ENCODE measurements at regions not wholly inside any gene's neighbourhood (a gene's known extent, or its start where the extent isn't known, plus 50 kb on each side); places are given as distances from the start of the nearest gene placed in this dataset.

DNA sequence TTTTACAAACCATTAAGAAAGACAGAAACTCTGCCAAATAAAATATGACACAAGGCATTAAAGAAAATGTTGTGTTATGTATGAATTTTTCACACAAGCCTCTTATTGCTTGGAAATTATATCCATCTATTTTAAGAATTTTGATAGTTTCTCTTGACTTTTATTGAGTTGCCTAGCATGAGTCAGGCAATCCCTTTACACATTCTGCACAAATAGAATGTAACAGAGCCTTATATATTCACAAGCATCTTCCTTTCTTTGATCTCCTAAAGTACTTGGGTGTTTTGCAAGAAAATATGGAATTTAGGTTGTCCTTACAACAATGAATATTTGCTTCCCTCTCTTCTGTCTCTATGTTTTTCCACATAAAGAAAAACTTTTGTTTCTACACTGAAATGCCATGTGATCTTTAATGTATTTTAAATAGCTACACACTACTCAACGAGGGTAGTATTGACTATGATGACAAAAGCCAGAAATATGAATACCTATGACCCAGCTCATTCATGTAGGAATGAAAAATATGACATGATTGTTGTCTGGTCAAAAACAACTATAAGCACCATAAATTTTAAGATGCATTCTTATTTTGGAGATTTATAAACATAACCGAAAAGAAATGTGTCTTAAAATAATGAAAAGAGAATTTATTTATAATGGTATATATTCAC is 398.8 kb downstream of the GUCY1A2 start:
- DNase-seq = no peak
- Histone ChIP-seq H3K4me3 (replicated peaks in 1 of 3; ENCODE audit: low read depth in 2 of 3, low read length in 3 of 3) (no peak overlapping the region), H3K79me2 (ENCODE audit: insufficient read depth, low read length) (no peaks in the 10 kb centered on the region), H3K36me3 (replicated peaks in 1 of 2; ENCODE audit: control insufficient read depth in 1 of 2, insufficient read depth in 2 of 2, low read length in 2 of 2) (no peaks in the 10 kb centered on the region), H3K4me1 (ENCODE audit: control insufficient read depth in 1 of 2, insufficient read depth in 2 of 2, low read length in 2 of 2) (no peaks in the 10 kb centered on the region), H3K27ac (ENCODE audit: low read depth in 1 of 2, low read length in 2 of 2) (no peak overlapping the region), H4K20me1 (ENCODE audit: insufficient read depth, low read length) (no peaks in the 10 kb centered on the region), H3K9ac (ENCODE audit: insufficient read depth, low read length, poor library complexity, severe bottlenecking) (no peak overlapping the region), H2AFZ (ENCODE audit: insufficient read depth, low read depth, low read length, poor library complexity, severe bottlenecking) (no peak overlapping the region), H3K9me3 (replicated peaks in 1 of 2; ENCODE audit: control insufficient read depth in 1 of 2, insufficient read depth in 1 of 2, low read length in 2 of 2) (peaks cover 5 to 15% of the 10 kb centered on the region in 2 donors), H3K4me2 (replicated peaks; ENCODE audit: extremely low read depth, low read length, poor library complexity, severe bottlenecking) (no peak overlapping the region), H3K27me3 (ENCODE audit: control insufficient read depth in 2 of 2, insufficient read depth in 2 of 2, low read length in 2 of 2) (no peaks in the 10 kb centered on the region)
- no CpG with 5 or more reads among the region's 2 CpGs for whole genome bisulfite sequencing (ENCODE audit: insufficient coverage)
- Mint-ChIP-seq H3K27ac (no peak overlapping the region), H3K27me3 (ENCODE audit: low read depth in 3 of 3) (no peaks in the 10 kb centered on the region), H3K9me3 (peaks cover 0 to 6% (median 0%) of the 10 kb centered on the region in 7 donors), H3K4me1 (no peaks in the 10 kb centered on the region), H3K36me3 (no peaks in the 10 kb centered on the region), H3K4me3 (no peak overlapping the region)
- intact Hi-C loops (cut with micrococcal nuclease) = no loop called here
- TF ChIP-seq CTCF (IDR thresholded peaks at IDR 0.05) = no peak

DNA sequence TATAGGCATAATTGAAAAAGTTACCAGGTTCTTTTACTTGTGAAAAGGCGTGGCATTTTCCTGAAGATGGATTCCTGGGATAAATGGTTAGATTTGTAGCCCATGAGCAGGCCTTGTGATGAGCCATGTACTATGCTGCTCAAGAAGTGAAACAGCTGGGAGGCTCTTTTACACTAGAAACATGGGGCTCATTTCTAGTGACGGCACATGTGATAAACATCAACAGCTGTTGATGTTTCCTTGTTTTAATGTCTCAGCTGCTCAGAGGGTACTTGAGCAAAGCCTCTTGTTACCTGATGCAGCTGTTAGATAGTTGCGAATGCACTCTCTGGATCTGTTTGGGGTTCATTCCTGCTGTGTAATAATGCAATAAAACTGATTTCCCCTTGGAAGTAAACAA is 396.8 kb downstream of the GUCY1A2 start:
- Histone ChIP-seq H3K9ac (ENCODE audit: insufficient read depth, low read length, poor library complexity, severe bottlenecking) (no peak overlapping the region), H3K27me3 (ENCODE audit: control insufficient read depth in 2 of 2, insufficient read depth in 2 of 2, low read length in 2 of 2) (no peaks in the 10 kb centered on the region)
- peaks cover 0 to 1% (median 0%) of the 10 kb centered on the region in 3 donors for H3K27me3 Mint-ChIP-seq (ENCODE audit: low read depth in 3 of 3)

More for the DNA sequence above, 396.8 kb downstream of the GUCY1A2 start:
- no peaks in the 10 kb centered on the region for H3K36me3 Mint-ChIP-seq
- no peak overlapping the region for H3K4me3 Mint-ChIP-seq
- H4K20me1 ChIP-seq (ENCODE audit: insufficient read depth, low read length) = no peaks in the 10 kb centered on the region
- intact Hi-C loops (cut with micrococcal nuclease) = no loop called here
- no peaks in the 10 kb centered on the region for H3K4me1 Mint-ChIP-seq
- peaks cover 0 to 6% (median 3%) of the 10 kb centered on the region in 7 donors for H3K9me3 Mint-ChIP-seq
- H3K4me3 ChIP-seq (replicated peaks in 1 of 3; ENCODE audit: low read depth in 2 of 3, low read length in 3 of 3) = no peak overlapping the region
- no peak overlapping the region for H2AFZ ChIP-seq (ENCODE audit: insufficient read depth, low read depth, low read length, poor library complexity, severe bottlenecking)
- no peaks in the 10 kb centered on the region for H3K4me1 ChIP-seq (ENCODE audit: control insufficient read depth in 1 of 2, insufficient read depth in 2 of 2, low read length in 2 of 2)
- TF ChIP-seq CTCF (IDR thresholded peaks at IDR 0.05) = no peak
- H3K79me2 ChIP-seq (ENCODE audit: insufficient read depth, low read length) = no peaks in the 10 kb centered on the region
- no peak overlapping the region for H3K27ac ChIP-seq (ENCODE audit: low read depth in 1 of 2, low read length in 2 of 2)
- DNase-seq = no peak
- no peak overlapping the region for H3K4me2 ChIP-seq (replicated peaks; ENCODE audit: extremely low read depth, low read length, poor library complexity, severe bottlenecking)
- H3K27ac Mint-ChIP-seq = no peak overlapping the region
- H3K9me3 ChIP-seq (replicated peaks in 1 of 2; ENCODE audit: control insufficient read depth in 1 of 2, insufficient read depth in 1 of 2, low read length in 2 of 2) = peaks cover 11 to 21% of the 10 kb centered on the region in 2 donors
- H3K36me3 ChIP-seq (replicated peaks in 1 of 2; ENCODE audit: control insufficient read depth in 1 of 2, insufficient read depth in 2 of 2, low read length in 2 of 2) = no peaks in the 10 kb centered on the region
- 88% methylated on average over 2 of the region's 3 CpGs for WGBS (ENCODE audit: insufficient coverage)
